HuH-7 (cell line): ENCODE measurements at regions not wholly inside any gene's neighbourhood (a gene's known extent, or its start where the extent isn't known, plus 50 kb on each side); places are given as distances from the start of the nearest gene placed in this dataset.
"Not testable (repeated sequence)": the region's sequence is repeated elsewhere in the genome, so short reads cannot be mapped to it uniquely, and the experiment has no call there.

ENCODE experiments used
- DNase-seq: peaks from one replicate; pipeline ENCODE4 v3.0.0; 2011; ENCODE audit warnings: low spot score

- no peak for DNase-seq
Measured at GRCh38 chr10:123378302-123378701, 224.1 kb downstream of the BUB3 start.

- DNase-seq, result no peak
Measured at GRCh38 chr10:123379156-123379555, 225.0 kb downstream of the BUB3 start.

- DNase-seq, result peak; percentile 24
Measured at GRCh38 chr10:123380491-123381085, 226.4 kb downstream of the BUB3 start.

- DNase-seq, result no peak
Measured at GRCh38 chr10:123381224-123381623, 227.0 kb downstream of the BUB3 start.

GRCh38 chr10:123382491-123382890, 228.3 kb downstream of the BUB3 start:
- DNase-seq, result no peak

GRCh38 chr10:123385508-123386080, 231.4 kb downstream of the BUB3 start:
- DNase-seq, result no peak

GRCh38 chr10:123389520-123389919, 235.3 kb downstream of the BUB3 start:
- DNase-seq, result no peak

- DNase-seq, result peak; percentile 15
Measured at GRCh38 chr10:123390332-123390731, 236.1 kb downstream of the BUB3 start.

GRCh38 chr10:123390874-123391273, 236.7 kb downstream of the BUB3 start:
- DNase-seq, result no peak

- no peak for DNase-seq
Measured at GRCh38 chr10:123391275-123392028, 237.2 kb downstream of the BUB3 start.

GRCh38 chr10:123392182-123392963, 238.2 kb downstream of the BUB3 start:
- no peak for DNase-seq

GRCh38 chr10:123393170-123393569, 239.0 kb downstream of the BUB3 start:
- DNase-seq, result no peak

- no peak for DNase-seq
Measured at GRCh38 chr10:123394382-123394781, 240.2 kb downstream of the BUB3 start.

GRCh38 chr10:123395234-123395633, 241.0 kb downstream of the BUB3 start:
- DNase-seq, result not testable (repeated sequence)

- DNase-seq, result no peak
Measured at GRCh38 chr10:123395906-123396305, 241.7 kb downstream of the BUB3 start.

- DNase-seq, result no peak
Measured at GRCh38 chr10:123398180-123398591, 244.0 kb downstream of the BUB3 start.

GRCh38 chr10:123398756-123399155, 244.6 kb downstream of the BUB3 start:
- DNase-seq, result no peak

GRCh38 chr10:123399276-123399839, 245.2 kb downstream of the BUB3 start:
- DNase-seq, result no peak

- DNase-seq, result no peak
Measured at GRCh38 chr10:123402021-123402420, 247.8 kb downstream of the BUB3 start.

GRCh38 chr10:123402656-123403055, 248.5 kb downstream of the BUB3 start:
- DNase-seq, result no peak

- DNase-seq, result no peak
Measured at GRCh38 chr10:123404357-123404756, 250.2 kb downstream of the BUB3 start.

- no peak for DNase-seq
Measured at GRCh38 chr10:123408660-123409059, 254.5 kb downstream of the BUB3 start.
